H1 (cell line): ENCODE measurements at regions not wholly inside any gene's neighbourhood (a gene's known extent, or its start where the extent isn't known, plus 50 kb on each side); places are given as distances from the start of the nearest gene placed in this dataset.

Experiments
- GABPA ChIP-seq: IDR thresholded peaks from 2 replicates; pipeline ENCODE4 v1.6.1; 2011; ENCODE audit warnings: mild to moderate bottlenecking, low read length, moderate library complexity, borderline replicate concordance; ENCODE audit not compliant: insufficient read depth
- KDM5A ChIP-seq: fragments of 200-600 bp; IDR thresholded peaks from 2 replicates; pipeline ENCODE4 v1.7.1; 2012; ENCODE audit warnings: mild to moderate bottlenecking, low read length, inconsistent platforms, mixed read lengths
- POLR2A ChIP-seq, 2 experiments: IDR thresholded peaks; 1 replicate in 1 of 2; 2 replicates in 1 of 2; pipeline ENCODE4 v1.6.1; 2011; ENCODE audit warnings: low read depth in 2 of 2, low read length in 2 of 2, mild to moderate bottlenecking in 2 of 2; ENCODE audit errors: control extremely low read depth in 1 of 2
- TF ChIP-seq, protein P1 (sequence below), 3 experiments: IDR thresholded peaks; 1 replicate in 2 of 3; 2 replicates in 1 of 3; pipeline versions ENCODE4 v1.5.1 to v1.6.1; 2011; ENCODE audit warnings: low read length in 3 of 3, mild to moderate bottlenecking in 3 of 3, inconsistent platforms in 2 of 3, low read depth in 1 of 3, moderate library complexity in 1 of 3; ENCODE audit not compliant: insufficient read depth in 1 of 3; ENCODE audit errors: control extremely low read depth in 1 of 3
- TF ChIP-seq, protein P2 (sequence below): fragments of 300-600 bp; sonication (generic); IDR thresholded peaks from 2 replicates; pipeline ENCODE4 v1.7.1; 2012; ENCODE audit warnings: low read length, moderate library complexity, mild to moderate bottlenecking, inconsistent platforms; ENCODE audit not compliant: insufficient replicate concordance

DNA sequence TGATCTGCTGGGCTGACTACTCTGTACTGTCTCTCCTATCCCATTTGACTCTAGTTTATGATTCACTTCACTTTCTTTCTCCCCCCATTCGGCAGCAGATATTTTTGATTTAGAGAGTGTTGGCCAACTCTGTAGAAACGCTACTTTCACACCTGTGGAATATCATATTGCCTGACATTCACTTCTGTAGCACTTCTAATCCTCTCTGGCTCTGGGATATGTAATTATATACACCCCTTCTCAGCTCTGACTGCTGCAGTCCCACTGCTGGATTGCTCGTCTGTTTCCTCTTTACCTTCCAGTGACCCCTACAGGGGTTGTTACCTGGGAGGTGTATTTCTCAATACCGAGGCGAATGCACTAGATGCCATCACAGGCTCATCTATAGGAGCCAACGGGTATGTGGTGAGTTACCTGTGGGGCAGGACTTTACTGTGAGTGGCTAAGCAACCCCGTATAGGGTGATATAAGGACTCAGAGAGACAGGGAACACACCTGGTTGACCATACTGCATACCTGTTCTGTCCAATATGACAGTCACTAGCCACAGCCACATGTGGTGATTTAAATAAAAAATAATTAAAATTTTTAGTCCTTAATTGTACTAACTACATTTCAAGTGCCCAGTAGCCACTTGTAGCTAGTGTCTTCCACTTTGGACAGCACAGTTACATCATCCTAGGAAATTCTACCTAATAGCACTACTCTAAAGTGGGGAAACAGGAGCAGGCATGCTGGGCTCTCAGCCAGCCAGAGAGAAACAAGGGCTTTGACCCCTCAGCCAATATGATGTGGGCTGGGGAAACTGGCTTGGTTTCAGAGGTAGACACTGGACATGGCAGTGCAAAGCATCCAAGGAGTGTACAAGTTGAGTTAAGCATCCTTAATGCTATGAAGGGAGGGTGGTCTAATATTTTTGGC is 95.0 kb downstream of the C12orf75 start:
- TF ChIP-seq, protein P1, sequence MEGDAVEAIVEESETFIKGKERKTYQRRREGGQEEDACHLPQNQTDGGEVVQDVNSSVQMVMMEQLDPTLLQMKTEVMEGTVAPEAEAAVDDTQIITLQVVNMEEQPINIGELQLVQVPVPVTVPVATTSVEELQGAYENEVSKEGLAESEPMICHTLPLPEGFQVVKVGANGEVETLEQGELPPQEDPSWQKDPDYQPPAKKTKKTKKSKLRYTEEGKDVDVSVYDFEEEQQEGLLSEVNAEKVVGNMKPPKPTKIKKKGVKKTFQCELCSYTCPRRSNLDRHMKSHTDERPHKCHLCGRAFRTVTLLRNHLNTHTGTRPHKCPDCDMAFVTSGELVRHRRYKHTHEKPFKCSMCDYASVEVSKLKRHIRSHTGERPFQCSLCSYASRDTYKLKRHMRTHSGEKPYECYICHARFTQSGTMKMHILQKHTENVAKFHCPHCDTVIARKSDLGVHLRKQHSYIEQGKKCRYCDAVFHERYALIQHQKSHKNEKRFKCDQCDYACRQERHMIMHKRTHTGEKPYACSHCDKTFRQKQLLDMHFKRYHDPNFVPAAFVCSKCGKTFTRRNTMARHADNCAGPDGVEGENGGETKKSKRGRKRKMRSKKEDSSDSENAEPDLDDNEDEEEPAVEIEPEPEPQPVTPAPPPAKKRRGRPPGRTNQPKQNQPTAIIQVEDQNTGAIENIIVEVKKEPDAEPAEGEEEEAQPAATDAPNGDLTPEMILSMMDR (IDR thresholded peaks at IDR 0.05; ENCODE audit: control extremely low read depth in 1 of 3, insufficient read depth in 1 of 3, low read depth in 1 of 3, low read length in 3 of 3): peak in 2 of 3 experiments; percentile 6 to 32; a peak in 2 of 4 replicates
- TF ChIP-seq POLR2A (IDR thresholded peaks at IDR 0.05; ENCODE audit: control extremely low read depth in 1 of 2, low read depth in 2 of 2, low read length in 2 of 2) (no peak), GABPA (no peak), KDM5A (no peak)
- TF ChIP-seq, protein P2, sequence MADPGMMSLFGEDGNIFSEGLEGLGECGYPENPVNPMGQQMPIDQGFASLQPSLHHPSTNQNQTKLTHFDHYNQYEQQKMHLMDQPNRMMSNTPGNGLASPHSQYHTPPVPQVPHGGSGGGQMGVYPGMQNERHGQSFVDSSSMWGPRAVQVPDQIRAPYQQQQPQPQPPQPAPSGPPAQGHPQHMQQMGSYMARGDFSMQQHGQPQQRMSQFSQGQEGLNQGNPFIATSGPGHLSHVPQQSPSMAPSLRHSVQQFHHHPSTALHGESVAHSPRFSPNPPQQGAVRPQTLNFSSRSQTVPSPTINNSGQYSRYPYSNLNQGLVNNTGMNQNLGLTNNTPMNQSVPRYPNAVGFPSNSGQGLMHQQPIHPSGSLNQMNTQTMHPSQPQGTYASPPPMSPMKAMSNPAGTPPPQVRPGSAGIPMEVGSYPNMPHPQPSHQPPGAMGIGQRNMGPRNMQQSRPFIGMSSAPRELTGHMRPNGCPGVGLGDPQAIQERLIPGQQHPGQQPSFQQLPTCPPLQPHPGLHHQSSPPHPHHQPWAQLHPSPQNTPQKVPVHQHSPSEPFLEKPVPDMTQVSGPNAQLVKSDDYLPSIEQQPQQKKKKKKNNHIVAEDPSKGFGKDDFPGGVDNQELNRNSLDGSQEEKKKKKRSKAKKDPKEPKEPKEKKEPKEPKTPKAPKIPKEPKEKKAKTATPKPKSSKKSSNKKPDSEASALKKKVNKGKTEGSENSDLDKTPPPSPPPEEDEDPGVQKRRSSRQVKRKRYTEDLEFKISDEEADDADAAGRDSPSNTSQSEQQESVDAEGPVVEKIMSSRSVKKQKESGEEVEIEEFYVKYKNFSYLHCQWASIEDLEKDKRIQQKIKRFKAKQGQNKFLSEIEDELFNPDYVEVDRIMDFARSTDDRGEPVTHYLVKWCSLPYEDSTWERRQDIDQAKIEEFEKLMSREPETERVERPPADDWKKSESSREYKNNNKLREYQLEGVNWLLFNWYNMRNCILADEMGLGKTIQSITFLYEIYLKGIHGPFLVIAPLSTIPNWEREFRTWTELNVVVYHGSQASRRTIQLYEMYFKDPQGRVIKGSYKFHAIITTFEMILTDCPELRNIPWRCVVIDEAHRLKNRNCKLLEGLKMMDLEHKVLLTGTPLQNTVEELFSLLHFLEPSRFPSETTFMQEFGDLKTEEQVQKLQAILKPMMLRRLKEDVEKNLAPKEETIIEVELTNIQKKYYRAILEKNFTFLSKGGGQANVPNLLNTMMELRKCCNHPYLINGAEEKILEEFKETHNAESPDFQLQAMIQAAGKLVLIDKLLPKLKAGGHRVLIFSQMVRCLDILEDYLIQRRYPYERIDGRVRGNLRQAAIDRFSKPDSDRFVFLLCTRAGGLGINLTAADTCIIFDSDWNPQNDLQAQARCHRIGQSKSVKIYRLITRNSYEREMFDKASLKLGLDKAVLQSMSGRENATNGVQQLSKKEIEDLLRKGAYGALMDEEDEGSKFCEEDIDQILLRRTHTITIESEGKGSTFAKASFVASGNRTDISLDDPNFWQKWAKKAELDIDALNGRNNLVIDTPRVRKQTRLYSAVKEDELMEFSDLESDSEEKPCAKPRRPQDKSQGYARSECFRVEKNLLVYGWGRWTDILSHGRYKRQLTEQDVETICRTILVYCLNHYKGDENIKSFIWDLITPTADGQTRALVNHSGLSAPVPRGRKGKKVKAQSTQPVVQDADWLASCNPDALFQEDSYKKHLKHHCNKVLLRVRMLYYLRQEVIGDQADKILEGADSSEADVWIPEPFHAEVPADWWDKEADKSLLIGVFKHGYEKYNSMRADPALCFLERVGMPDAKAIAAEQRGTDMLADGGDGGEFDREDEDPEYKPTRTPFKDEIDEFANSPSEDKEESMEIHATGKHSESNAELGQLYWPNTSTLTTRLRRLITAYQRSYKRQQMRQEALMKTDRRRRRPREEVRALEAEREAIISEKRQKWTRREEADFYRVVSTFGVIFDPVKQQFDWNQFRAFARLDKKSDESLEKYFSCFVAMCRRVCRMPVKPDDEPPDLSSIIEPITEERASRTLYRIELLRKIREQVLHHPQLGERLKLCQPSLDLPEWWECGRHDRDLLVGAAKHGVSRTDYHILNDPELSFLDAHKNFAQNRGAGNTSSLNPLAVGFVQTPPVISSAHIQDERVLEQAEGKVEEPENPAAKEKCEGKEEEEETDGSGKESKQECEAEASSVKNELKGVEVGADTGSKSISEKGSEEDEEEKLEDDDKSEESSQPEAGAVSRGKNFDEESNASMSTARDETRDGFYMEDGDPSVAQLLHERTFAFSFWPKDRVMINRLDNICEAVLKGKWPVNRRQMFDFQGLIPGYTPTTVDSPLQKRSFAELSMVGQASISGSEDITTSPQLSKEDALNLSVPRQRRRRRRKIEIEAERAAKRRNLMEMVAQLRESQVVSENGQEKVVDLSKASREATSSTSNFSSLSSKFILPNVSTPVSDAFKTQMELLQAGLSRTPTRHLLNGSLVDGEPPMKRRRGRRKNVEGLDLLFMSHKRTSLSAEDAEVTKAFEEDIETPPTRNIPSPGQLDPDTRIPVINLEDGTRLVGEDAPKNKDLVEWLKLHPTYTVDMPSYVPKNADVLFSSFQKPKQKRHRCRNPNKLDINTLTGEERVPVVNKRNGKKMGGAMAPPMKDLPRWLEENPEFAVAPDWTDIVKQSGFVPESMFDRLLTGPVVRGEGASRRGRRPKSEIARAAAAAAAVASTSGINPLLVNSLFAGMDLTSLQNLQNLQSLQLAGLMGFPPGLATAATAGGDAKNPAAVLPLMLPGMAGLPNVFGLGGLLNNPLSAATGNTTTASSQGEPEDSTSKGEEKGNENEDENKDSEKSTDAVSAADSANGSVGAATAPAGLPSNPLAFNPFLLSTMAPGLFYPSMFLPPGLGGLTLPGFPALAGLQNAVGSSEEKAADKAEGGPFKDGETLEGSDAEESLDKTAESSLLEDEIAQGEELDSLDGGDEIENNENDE: no peak
